CD8-positive, alpha-beta memory T cell (primary cell): ENCODE measurements at regions not wholly inside any gene's neighbourhood (a gene's known extent, or its start where the extent isn't known, plus 50 kb on each side); places are given as distances from the start of the nearest gene placed in this dataset.
"Not testable (repeated sequence)": the region's sequence is repeated elsewhere in the genome, so short reads cannot be mapped to it uniquely, and the experiment has no call there.

ENCODE experiments used
- CTCF ChIA-PET: fragments of 350-600 bp; sonication (Branson Sonifier 250); formaldehyde crosslinking; loops from one replicate; lab custom pipeline; 2021; ENCODE audit warnings: antibody characterized with exemption; lab: Charles Lee
- POLR2A ChIA-PET: fragments of 350-600 bp; sonication (Branson Sonifier 250); formaldehyde crosslinking; loops from one replicate; lab custom pipeline; 2021; ENCODE audit warnings: antibody characterized with exemption; lab: Charles Lee
- DNase-seq, 5 donors: peaks; one replicate each; pipeline versions ENCODE4 v3.0.0 to v3.0.0-alpha.2; 2020 to 2022; ENCODE audit warnings: mixed read lengths in 1 of 5
- H3K27ac ChIP-seq: one replicate; pipeline ENCODE4 v1.7.0; 2013; ENCODE audit warnings: low read depth, mild to moderate bottlenecking, low read length, moderate library complexity
- H3K27me3 ChIP-seq: 2 replicates; pipeline ENCODE4 v1.7.0; 2013; ENCODE audit warnings: low read length, mild to moderate bottlenecking; ENCODE audit not compliant: insufficient read depth, poor library complexity, severe bottlenecking
- H3K36me3 ChIP-seq: 2 replicates; pipeline ENCODE4 v1.7.0; 2013; ENCODE audit warnings: mild to moderate bottlenecking, low read length, moderate library complexity; ENCODE audit not compliant: insufficient read depth
- H3K4me1 ChIP-seq: 2 replicates; pipeline ENCODE4 v1.7.0; 2013; ENCODE audit warnings: mild to moderate bottlenecking, low read length, moderate library complexity; ENCODE audit not compliant: insufficient read depth
- H3K4me3 ChIP-seq: 2 replicates; pipeline ENCODE4 v1.7.0; 2013; ENCODE audit warnings: mild to moderate bottlenecking, low read length
- H3K9me3 ChIP-seq: 2 replicates; pipeline ENCODE4 v1.7.0; 2013; ENCODE audit warnings: mild to moderate bottlenecking, low read length
- H3K27ac Mint-ChIP-seq, 8 donors: one replicate each; pipeline ENCODE4 v1.8.0; 2020 to 2021; ENCODE audit warnings: mixed read lengths in 8 of 8, mild to moderate bottlenecking in 6 of 8, inconsistent platforms in 3 of 8, moderate library complexity in 3 of 8
- H3K27me3 Mint-ChIP-seq, 2 donors: one replicate each; pipeline ENCODE4 v1.8.0; 2020 to 2021; ENCODE audit warnings: mixed read lengths in 2 of 2, mild to moderate bottlenecking in 1 of 2, moderate library complexity in 1 of 2
- H3K36me3 Mint-ChIP-seq, 3 donors: one replicate each; pipeline ENCODE4 v1.8.0; 2020 to 2021; ENCODE audit warnings: mixed read lengths in 3 of 3, inconsistent platforms in 1 of 3, mild to moderate bottlenecking in 1 of 3
- H3K4me1 Mint-ChIP-seq, 3 donors: one replicate each; pipeline ENCODE4 v1.8.0; 2020 to 2021; ENCODE audit warnings: mixed read lengths in 3 of 3, inconsistent platforms in 1 of 3, mild to moderate bottlenecking in 1 of 3
- H3K4me3 Mint-ChIP-seq, 7 donors: one replicate each; pipeline ENCODE4 v1.8.0; 2020 to 2021; ENCODE audit warnings: mixed read lengths in 7 of 7, mild to moderate bottlenecking in 6 of 7, moderate library complexity in 4 of 7, inconsistent platforms in 2 of 7
- H3K9me3 Mint-ChIP-seq, 5 donors: one replicate each; pipeline ENCODE4 v1.8.0; 2020 to 2022; ENCODE audit warnings: mixed read lengths in 5 of 5, mild to moderate bottlenecking in 3 of 5, moderate library complexity in 2 of 5, inconsistent platforms in 1 of 5

DNA sequence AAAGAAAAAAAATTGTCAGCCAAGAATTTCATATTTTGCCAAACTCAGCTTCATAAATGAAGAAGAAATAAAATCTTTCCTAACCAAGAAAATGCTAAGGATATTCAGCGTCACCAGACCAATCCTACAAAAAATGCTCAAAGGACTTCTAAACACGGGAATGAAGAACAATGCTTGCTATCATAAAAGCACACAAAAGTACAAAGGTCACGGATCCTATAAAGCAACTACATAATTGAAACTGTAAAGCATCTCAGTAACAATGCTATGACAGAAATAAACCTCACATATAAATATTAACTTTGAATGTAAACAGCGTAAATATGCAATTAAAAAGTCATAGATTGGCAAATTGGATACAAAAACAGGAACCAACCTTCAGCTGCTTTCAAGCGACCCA, 1314.6 kb upstream of the GYPC start:
- Mint-ChIP-seq H3K27ac (no peak overlapping the region), H3K9me3 (peaks cover 3 to 47% (median 12%) of the 10 kb centered on the region in 5 donors), H3K4me3 (no peak overlapping the region), H3K36me3 (no peaks in the 10 kb centered on the region), H3K4me1 (no peaks in the 10 kb centered on the region), H3K27me3 (no peaks in the 10 kb centered on the region)
- DNase-seq, result no peak
- no peaks in the 10 kb centered on the region for H3K9me3 ChIP-seq
- no peaks in the 10 kb centered on the region for H3K27me3 ChIP-seq
- H3K4me3 ChIP-seq, result no peak overlapping the region
- no peaks in the 10 kb centered on the region for H3K4me1 ChIP-seq
- no peaks in the 10 kb centered on the region for H3K36me3 ChIP-seq
- POLR2A ChIA-PET, result no interaction called here
- H3K27ac ChIP-seq, result no peak overlapping the region
- CTCF ChIA-PET, result no interaction called here

DNA sequence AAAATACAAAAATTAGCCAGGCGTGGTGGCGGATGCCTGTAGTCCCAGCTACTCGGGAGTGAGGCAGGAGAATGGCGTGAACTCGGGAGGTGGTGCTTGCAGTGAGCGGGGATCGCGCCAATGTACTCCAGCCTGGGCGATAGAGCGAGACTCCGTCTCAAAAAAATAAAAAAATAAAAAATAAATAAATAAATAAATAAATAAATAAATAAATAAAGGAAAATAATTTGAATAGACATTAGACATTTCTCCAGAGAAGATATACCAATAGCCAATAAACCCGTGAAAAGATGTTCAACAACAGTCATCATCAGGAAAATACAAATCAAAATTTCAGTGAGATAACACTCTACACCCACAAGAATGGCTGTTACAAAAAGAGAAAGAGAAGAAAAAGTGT, 1302.4 kb upstream of the GYPC start:
- H3K9me3 Mint-ChIP-seq, result peaks cover 0 to 13% (median 11%) of the 10 kb centered on the region in 5 donors
- H3K27me3 ChIP-seq, DNase-seq, CTCF ChIA-PET, H3K36me3 Mint-ChIP-seq, H3K4me1 Mint-ChIP-seq, H3K27ac ChIP-seq, H3K9me3 ChIP-seq, H3K4me1 ChIP-seq, H3K4me3 Mint-ChIP-seq, POLR2A ChIA-PET, H3K4me3 ChIP-seq, H3K27me3 Mint-ChIP-seq, H3K27ac Mint-ChIP-seq, H3K36me3 ChIP-seq: not testable (repeated sequence)

GRCh38 chr2:125364192-125364983, 1291.6 kb upstream of the GYPC start:
- H3K4me1 Mint-ChIP-seq, result no peaks in the 10 kb centered on the region
- Histone ChIP-seq H3K27me3 (no peaks in the 10 kb centered on the region), H3K36me3 (no peaks in the 10 kb centered on the region), H3K4me3 (no peak overlapping the region), H3K27ac (no peak overlapping the region), H3K4me1 (no peaks in the 10 kb centered on the region), H3K9me3 (no peaks in the 10 kb centered on the region)
- H3K27me3 Mint-ChIP-seq, result peaks cover 0 to 1% of the 10 kb centered on the region in 2 donors
- ChIA-PET CTCF (no interaction called here), POLR2A (no interaction called here)
- H3K27ac Mint-ChIP-seq, result no peak overlapping the region
- H3K9me3 Mint-ChIP-seq, result peaks cover 5 to 15% (median 8%) of the 10 kb centered on the region in 5 donors
- no peak for DNase-seq
- peaks cover 0 to 2% (median 0%) of the 10 kb centered on the region in 3 donors for H3K36me3 Mint-ChIP-seq
- H3K4me3 Mint-ChIP-seq, result no peak overlapping the region

- H3K4me3 ChIP-seq, result no peak overlapping the region
- Mint-ChIP-seq H3K4me1 (no peaks in the 10 kb centered on the region), H3K27ac (no peak overlapping the region), H3K9me3 (peaks cover 3 to 19% (median 4%) of the 10 kb centered on the region in 5 donors), H3K27me3 (peaks cover 0 to 1% of the 10 kb centered on the region in 2 donors), H3K4me3 (no peak overlapping the region), H3K36me3 (peaks cover 0 to 2% (median 0%) of the 10 kb centered on the region in 3 donors)
- ChIA-PET CTCF (no interaction called here), POLR2A (no interaction called here)
- no peaks in the 10 kb centered on the region for H3K36me3 ChIP-seq
- H3K27me3 ChIP-seq, result no peaks in the 10 kb centered on the region
- H3K27ac ChIP-seq, result no peak overlapping the region
- H3K4me1 ChIP-seq, result no peaks in the 10 kb centered on the region
- DNase-seq, result no peak
- H3K9me3 ChIP-seq, result no peaks in the 10 kb centered on the region
Measured at GRCh38 chr2:125364984-125365265, 1291.0 kb upstream of the GYPC start.

DNA sequence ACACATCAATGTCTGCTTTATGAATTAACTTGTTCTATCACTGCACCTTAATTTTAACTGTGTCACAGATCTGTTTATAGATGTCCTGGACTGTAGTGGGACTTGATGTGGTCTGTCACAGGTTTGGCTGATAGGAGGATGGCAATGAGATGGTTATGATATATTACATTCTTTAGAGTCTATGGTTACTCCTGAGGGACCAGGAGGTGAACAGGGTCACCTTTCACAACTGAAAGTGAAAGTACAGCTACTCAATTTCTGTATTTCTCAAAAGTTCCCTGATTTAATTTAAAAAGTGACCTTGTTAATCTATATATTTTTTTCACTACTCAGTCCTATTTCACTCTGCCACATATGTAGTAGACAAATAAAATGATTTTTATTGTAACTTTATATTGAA, 1284.1 kb upstream of the GYPC start:
- H3K9me3 Mint-ChIP-seq, result peaks cover 4 to 25% (median 13%) of the 10 kb centered on the region in 5 donors
- Histone ChIP-seq H3K27me3 (no peaks in the 10 kb centered on the region), H3K27ac (no peak overlapping the region), H3K36me3 (no peaks in the 10 kb centered on the region), H3K9me3 (no peaks in the 10 kb centered on the region), H3K4me3 (no peak overlapping the region), H3K4me1 (no peaks in the 10 kb centered on the region)
- no peaks in the 10 kb centered on the region for H3K36me3 Mint-ChIP-seq
- CTCF ChIA-PET, result no interaction called here
- peaks cover 0 to 2% of the 10 kb centered on the region in 2 donors for H3K27me3 Mint-ChIP-seq
- no peak overlapping the region for H3K27ac Mint-ChIP-seq
- no peak overlapping the region for H3K4me3 Mint-ChIP-seq
- DNase-seq, result no peak
- H3K4me1 Mint-ChIP-seq, result no peaks in the 10 kb centered on the region
- POLR2A ChIA-PET, result no interaction called here

GRCh38 chr2:125373293-125373692, 1282.7 kb upstream of the GYPC start:
- Mint-ChIP-seq H3K4me1 (no peaks in the 10 kb centered on the region), H3K27me3 (peaks cover 0 to 2% of the 10 kb centered on the region in 2 donors), H3K9me3 (peaks cover 4 to 25% (median 13%) of the 10 kb centered on the region in 5 donors), H3K27ac (no peak overlapping the region), H3K4me3 (no peak overlapping the region), H3K36me3 (no peaks in the 10 kb centered on the region)
- Histone ChIP-seq H3K27ac (no peak overlapping the region), H3K9me3 (no peaks in the 10 kb centered on the region), H3K36me3 (no peaks in the 10 kb centered on the region), H3K4me1 (no peaks in the 10 kb centered on the region), H3K27me3 (no peaks in the 10 kb centered on the region), H3K4me3 (no peak overlapping the region)
- ChIA-PET CTCF (no interaction called here), POLR2A (no interaction called here)
- no peak for DNase-seq

- no peaks in the 10 kb centered on the region for H3K9me3 ChIP-seq
- Mint-ChIP-seq H3K4me3 (no peak overlapping the region), H3K4me1 (no peaks in the 10 kb centered on the region), H3K9me3 (peaks cover 3 to 25% (median 7%) of the 10 kb centered on the region in 5 donors), H3K27ac (no peak overlapping the region), H3K27me3 (no peaks in the 10 kb centered on the region), H3K36me3 (no peaks in the 10 kb centered on the region)
- no peak overlapping the region for H3K27ac ChIP-seq
- DNase-seq, result no peak
- CTCF ChIA-PET, result no interaction called here
- no peaks in the 10 kb centered on the region for H3K4me1 ChIP-seq
- POLR2A ChIA-PET, result no interaction called here
- H3K27me3 ChIP-seq, result no peaks in the 10 kb centered on the region
- H3K4me3 ChIP-seq, result no peak overlapping the region
- no peaks in the 10 kb centered on the region for H3K36me3 ChIP-seq
Measured at GRCh38 chr2:125386074-125386473, 1269.9 kb upstream of the GYPC start.

GRCh38 chr2:125397535-125398251, 1258.3 kb upstream of the GYPC start:
- no peaks in the 10 kb centered on the region for H3K4me1 ChIP-seq
- no peaks in the 10 kb centered on the region for H3K9me3 ChIP-seq
- Mint-ChIP-seq H3K27me3 (no peaks in the 10 kb centered on the region), H3K9me3 (peaks cover 3 to 29% (median 4%) of the 10 kb centered on the region in 5 donors), H3K27ac (no peak overlapping the region), H3K4me3 (no peak overlapping the region), H3K36me3 (no peaks in the 10 kb centered on the region), H3K4me1 (no peaks in the 10 kb centered on the region)
- H3K4me3 ChIP-seq, result no peak overlapping the region
- no peaks in the 10 kb centered on the region for H3K36me3 ChIP-seq
- ChIA-PET POLR2A (no interaction called here), CTCF (no interaction called here)
- no peak overlapping the region for H3K27ac ChIP-seq
- H3K27me3 ChIP-seq, result no peaks in the 10 kb centered on the region
- DNase-seq, result no peak
